GM13977 (cell line): ENCODE measurements at regions not wholly inside any gene's neighbourhood (a gene's known extent, or its start where the extent isn't known, plus 50 kb on each side); places are given as distances from the start of the nearest gene placed in this dataset.

Source experiments
- DNase-seq: peaks from one replicate; pipeline ENCODE4 v3.0.0; 2012; ENCODE audit warnings: low spot score
- CTCF ChIP-seq: IDR thresholded peaks from 2 replicates; pipeline ENCODE4 v1.5.1; 2012; ENCODE audit warnings: mild to moderate bottlenecking, control low read depth; ENCODE audit not compliant: insufficient read depth; ENCODE audit errors: extremely low read depth, missing control alignments
- in situ Hi-C: fragments of 300-500 bp; cut with MboI; formaldehyde crosslinking; loops from one replicate; pipeline ENCODE4 v1.12.0; 2022; ENCODE audit warnings: low sequenced_read_pairs, low pct_unique_long_range_greater_than_20kb, mixed read lengths, inconsistent platforms; ENCODE audit not compliant: unreplicated experiment

DNA sequence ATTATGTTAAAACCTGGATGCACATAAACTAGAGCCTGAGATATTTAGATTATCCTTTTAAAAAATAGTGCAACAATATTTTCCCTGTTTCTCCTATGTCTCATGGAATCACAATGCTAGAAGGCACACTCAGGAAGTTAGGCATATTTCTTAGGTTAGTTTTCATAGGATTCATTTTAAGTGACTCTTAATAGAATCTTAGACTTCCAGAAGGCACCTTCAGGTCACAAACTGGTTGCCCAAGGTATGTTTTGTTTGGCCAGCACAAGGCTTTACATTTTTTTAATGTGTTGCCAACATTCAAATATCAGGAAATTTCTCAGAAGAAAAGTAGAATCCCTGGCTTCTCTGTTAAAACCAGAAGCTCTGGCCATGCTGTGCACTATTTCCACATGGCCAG lies 129.3 kb downstream of the LNPK start:
- DNase-seq: no peak
- no peak for TF ChIP-seq CTCF
- in situ Hi-C loops: no loop called here

GRCh38 chr2:175872005-175872348 lies 130.1 kb downstream of the LNPK start:
- DNase-seq: no peak
- TF ChIP-seq CTCF: no peak
- in situ Hi-C loops: no loop called here

- DNase-seq: no peak
- TF ChIP-seq CTCF: no peak
- in situ Hi-C loops: no loop called here
These were observed 130.6 kb downstream of the LNPK start for GRCh38 chr2:175871331-175872004.

DNA sequence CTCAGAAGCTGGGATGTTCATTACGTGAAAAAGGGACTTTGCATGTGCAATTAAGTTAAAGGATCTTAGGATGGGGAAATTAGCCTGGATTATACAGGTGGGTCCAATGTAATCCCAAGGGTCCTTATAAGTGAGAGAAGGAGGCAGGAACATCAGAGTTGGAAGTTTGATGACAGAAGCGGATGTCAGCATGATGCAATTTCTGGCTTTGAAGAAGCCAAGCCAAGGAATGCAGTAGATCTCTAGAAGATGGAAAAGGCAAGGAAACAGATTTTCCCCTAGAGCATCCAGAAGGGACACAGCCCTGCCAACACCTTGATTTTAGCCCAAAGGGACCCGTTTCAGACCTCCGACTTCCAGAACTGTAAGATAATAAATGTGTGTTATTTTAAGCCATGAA lies 136.4 kb downstream of the LNPK start:
- in situ Hi-C loops: no loop called here
- TF ChIP-seq CTCF: no peak
- no peak for DNase-seq

DNA sequence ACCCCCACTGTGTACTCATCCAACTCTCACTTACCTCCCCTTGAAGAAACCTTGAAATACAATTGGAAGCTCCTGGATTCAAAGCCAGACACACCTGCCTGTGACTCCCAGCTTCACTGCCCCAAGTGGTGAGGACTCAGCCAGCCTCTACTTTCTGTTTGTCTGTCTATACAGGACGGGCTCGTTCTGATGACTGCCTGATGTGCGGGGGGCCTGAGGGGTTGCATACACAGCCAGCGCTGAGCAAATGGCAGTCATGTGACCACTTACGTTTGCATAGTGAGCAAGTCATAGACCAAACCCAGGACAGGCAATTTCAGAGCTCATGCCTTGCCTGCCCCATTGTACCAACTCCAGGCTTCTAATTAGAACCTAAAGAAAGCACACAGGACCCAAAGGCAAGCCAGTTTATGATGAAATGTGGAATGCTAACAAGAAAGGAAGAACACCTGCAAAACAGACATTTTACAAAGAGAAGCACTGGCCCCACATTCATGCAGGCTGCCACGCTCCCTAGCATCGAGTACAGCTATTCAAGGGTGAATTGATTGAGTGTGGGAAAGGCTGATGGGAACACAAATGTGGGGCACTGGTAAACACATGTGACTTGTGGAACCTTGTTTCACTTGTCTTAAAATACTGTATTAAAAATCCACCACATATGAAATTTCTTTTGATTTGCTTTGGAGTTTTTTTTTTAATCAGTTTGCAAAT lies 137.8 kb downstream of the LNPK start:
- no peak for TF ChIP-seq CTCF
- in situ Hi-C loops: no loop called here
- no peak for DNase-seq

DNA sequence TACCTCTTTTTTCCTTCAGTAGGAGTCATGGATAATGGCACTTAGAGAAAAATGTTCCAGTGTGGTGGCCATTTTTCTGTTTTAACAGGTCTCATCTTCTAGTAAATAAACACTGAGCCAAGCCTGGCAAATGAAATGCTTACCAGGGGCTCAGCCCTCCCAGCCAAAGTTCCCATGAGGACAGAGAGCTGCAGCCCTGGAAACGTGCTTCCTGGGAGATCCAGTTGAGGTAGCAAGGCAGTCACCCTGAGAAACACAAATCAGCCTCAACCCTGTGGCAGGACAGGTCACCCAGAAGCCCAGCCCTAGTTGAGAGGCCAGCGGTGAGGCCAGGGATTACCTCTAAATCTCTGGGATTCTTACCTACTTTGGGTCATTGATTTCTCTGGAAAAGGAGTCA lies 140.1 kb downstream of the LNPK start:
- no peak for DNase-seq
- no peak for TF ChIP-seq CTCF
- in situ Hi-C loops: no loop called here
